GM12874 (cell line): ENCODE measurements at regions not wholly inside any gene's neighbourhood (a gene's known extent, or its start where the extent isn't known, plus 50 kb on each side); places are given as distances from the start of the nearest gene placed in this dataset.

ENCODE experiments used
- TF ChIP-seq, protein P1 (sequence below): IDR thresholded peaks from 2 replicates; pipeline ENCODE4 v1.5.1; 2011; ENCODE audit warnings: low read depth, mild to moderate bottlenecking, control low read depth, low read length, moderate library complexity; ENCODE audit not compliant: insufficient read depth

- TF ChIP-seq, protein P1, sequence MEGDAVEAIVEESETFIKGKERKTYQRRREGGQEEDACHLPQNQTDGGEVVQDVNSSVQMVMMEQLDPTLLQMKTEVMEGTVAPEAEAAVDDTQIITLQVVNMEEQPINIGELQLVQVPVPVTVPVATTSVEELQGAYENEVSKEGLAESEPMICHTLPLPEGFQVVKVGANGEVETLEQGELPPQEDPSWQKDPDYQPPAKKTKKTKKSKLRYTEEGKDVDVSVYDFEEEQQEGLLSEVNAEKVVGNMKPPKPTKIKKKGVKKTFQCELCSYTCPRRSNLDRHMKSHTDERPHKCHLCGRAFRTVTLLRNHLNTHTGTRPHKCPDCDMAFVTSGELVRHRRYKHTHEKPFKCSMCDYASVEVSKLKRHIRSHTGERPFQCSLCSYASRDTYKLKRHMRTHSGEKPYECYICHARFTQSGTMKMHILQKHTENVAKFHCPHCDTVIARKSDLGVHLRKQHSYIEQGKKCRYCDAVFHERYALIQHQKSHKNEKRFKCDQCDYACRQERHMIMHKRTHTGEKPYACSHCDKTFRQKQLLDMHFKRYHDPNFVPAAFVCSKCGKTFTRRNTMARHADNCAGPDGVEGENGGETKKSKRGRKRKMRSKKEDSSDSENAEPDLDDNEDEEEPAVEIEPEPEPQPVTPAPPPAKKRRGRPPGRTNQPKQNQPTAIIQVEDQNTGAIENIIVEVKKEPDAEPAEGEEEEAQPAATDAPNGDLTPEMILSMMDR = no peak
Observed at GRCh38 chr5:123690821-123691220, 178.8 kb downstream of the CSNK1G3 start.

- TF ChIP-seq, protein P1 = no peak
Observed at GRCh38 chr5:123681061-123681460, 169.1 kb downstream of the CSNK1G3 start.

DNA sequence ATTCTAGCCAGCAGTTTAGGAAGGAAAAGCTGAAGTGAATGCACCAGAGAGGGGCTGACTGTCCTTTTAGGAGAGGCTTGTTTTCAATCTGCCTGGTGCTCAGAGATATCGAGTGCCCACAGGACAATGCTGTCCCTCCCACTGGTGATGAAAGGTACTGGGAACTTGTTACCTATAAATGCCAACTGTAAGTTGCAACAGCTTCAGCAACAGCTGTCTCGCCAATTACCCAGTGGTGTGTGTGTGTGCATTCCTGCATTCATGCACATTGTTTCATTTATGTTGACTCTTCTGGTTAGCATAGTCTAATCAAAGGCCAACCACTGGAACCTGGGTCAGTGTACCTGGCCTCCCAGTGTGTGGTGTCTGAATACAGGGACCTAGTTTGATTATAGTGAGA lies 161.1 kb downstream of the CSNK1G3 start:
- TF ChIP-seq, protein P1 = no peak

DNA sequence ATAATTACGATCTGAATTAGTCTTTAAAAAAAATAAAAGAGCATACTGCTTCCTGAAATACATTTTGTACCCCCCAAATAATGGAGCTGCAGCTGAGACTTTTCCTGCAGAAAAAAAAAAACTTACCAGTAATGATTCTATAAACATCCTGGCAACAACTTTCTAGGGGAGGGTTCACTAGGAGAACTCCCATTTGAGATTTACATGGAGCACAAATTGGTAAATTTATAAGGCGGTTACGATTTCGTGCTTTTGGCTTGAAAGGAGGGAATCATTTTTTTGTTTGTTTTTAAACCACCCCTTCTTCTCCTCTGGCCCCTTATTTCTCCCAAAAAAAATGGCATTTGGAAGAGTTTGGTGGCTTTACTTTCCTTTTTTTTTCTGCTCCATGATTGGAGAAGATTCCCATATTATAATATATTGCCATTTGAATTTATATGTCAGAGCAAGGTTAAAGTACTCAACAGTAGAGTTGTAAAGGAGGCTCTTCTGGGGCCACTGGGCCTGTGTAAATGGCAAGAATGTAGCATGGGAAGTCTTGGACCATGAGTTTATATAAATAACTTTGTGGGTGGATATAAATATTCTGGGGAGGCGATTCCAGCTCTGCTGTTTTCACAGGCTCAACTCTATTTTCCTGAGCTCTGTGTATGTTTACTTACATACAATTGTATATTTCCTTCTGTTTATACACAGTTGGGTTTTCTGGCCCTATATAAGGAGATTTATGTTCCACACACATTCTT lies 159.9 kb downstream of the CSNK1G3 start:
- TF ChIP-seq, protein P1 = no peak

GRCh38 chr5:123671042-123671441 lies 159.1 kb downstream of the CSNK1G3 start:
- TF ChIP-seq, protein P1 = peak; percentile 61
